ENCODE measurements at regions not wholly inside any gene's neighbourhood (a gene's known extent, or its start where the extent isn't known, plus 50 kb on each side); places are given as distances from the start of the nearest gene placed in this dataset.

GRCh38 chr11:90465553-90465952, 242.7 kb upstream of the CHORDC1 start:
- TF ChIP-seq ZNF623 (tag by site-specific recombination; IDR thresholded peaks at IDR 0.05): no peak
- TF ChIP-seq CTCF (tag by site-specific recombination; IDR thresholded peaks at IDR 0.05): no peak
